Mesothelial cell of epicardium (in vitro differentiated cells): ENCODE measurements at regions not wholly inside any gene's neighbourhood (a gene's known extent, or its start where the extent isn't known, plus 50 kb on each side); places are given as distances from the start of the nearest gene placed in this dataset.

Experiments used
- DNase-seq, 2 experiments: peaks; one replicate each; pipeline ENCODE4 v3.0.0; 2021; ENCODE audit warnings: low spot score in 2 of 2; ENCODE audit not compliant: unreplicated experiment in 2 of 2
- H3K27ac Mint-ChIP-seq: 2 replicates; pipeline ENCODE4 v1.8.0; 2021; ENCODE audit warnings: mixed read lengths
- H3K27me3 Mint-ChIP-seq: 2 replicates; pipeline ENCODE4 v1.8.0; 2021; ENCODE audit warnings: low read depth, mixed read lengths
- H3K36me3 Mint-ChIP-seq: 2 replicates; pipeline ENCODE4 v1.8.0; 2021; ENCODE audit warnings: mixed read lengths
- H3K4me1 Mint-ChIP-seq: 2 replicates; pipeline ENCODE4 v1.8.0; 2021; ENCODE audit warnings: mixed read lengths
- H3K4me3 Mint-ChIP-seq: 2 replicates; pipeline ENCODE4 v1.8.0; 2021; ENCODE audit warnings: mild to moderate bottlenecking, moderate library complexity, mixed read lengths
- H3K9me3 Mint-ChIP-seq: 2 replicates; pipeline ENCODE4 v1.8.0; 2021; ENCODE audit warnings: mixed read lengths
- CTCF ChIP-seq: fragments of 200-600 bp; sonication (generic); IDR thresholded peaks from one replicate; pipeline ENCODE4 v1.5.0; 2021; ENCODE audit warnings: antibody characterized with exemption; ENCODE audit not compliant: unreplicated experiment

- Mint-ChIP-seq H3K36me3 (no peaks in the 10 kb centered on the region), H3K4me1 (no peaks in the 10 kb centered on the region), H3K4me3 (no peak overlapping the region), H3K27me3 (peaks cover 2% of the 10 kb centered on the region), H3K9me3 (peaks cover 11% of the 10 kb centered on the region), H3K27ac (no peak overlapping the region)
- DNase-seq = no peak
- no peak for TF ChIP-seq CTCF
Measured at GRCh38 chr16:13519871-13520270, 400.1 kb upstream of the ERCC4 start.

GRCh38 chr16:13521356-13521755 lies 398.6 kb upstream of the ERCC4 start:
- Mint-ChIP-seq H3K36me3 (no peaks in the 10 kb centered on the region), H3K27me3 (peaks cover 2% of the 10 kb centered on the region), H3K9me3 (no peaks in the 10 kb centered on the region), H3K4me1 (no peaks in the 10 kb centered on the region), H3K4me3 (no peak overlapping the region), H3K27ac (no peak overlapping the region)
- no peak for TF ChIP-seq CTCF
- no peak for DNase-seq

- Mint-ChIP-seq H3K27ac (no peak overlapping the region), H3K4me3 (no peak overlapping the region), H3K27me3 (no peaks in the 10 kb centered on the region), H3K9me3 (no peaks in the 10 kb centered on the region), H3K36me3 (no peaks in the 10 kb centered on the region), H3K4me1 (no peaks in the 10 kb centered on the region)
- no peak for TF ChIP-seq CTCF
- no peak for DNase-seq
Measured at GRCh38 chr16:13527332-13527731, 392.6 kb upstream of the ERCC4 start.

GRCh38 chr16:13528691-13529090 lies 391.3 kb upstream of the ERCC4 start:
- Mint-ChIP-seq H3K4me1 (no peaks in the 10 kb centered on the region), H3K4me3 (no peak overlapping the region), H3K36me3 (no peaks in the 10 kb centered on the region), H3K9me3 (no peaks in the 10 kb centered on the region), H3K27ac (no peak overlapping the region), H3K27me3 (no peaks in the 10 kb centered on the region)
- DNase-seq = no peak
- no peak for TF ChIP-seq CTCF

- H3K27me3 Mint-ChIP-seq = no peaks in the 10 kb centered on the region
Measured at GRCh38 chr16:13529193-13529982, 390.6 kb upstream of the ERCC4 start.

More at GRCh38 chr16:13529193-13529982, 390.6 kb upstream of the ERCC4 start:
- Mint-ChIP-seq H3K9me3 (no peaks in the 10 kb centered on the region), H3K4me1 (no peaks in the 10 kb centered on the region), H3K4me3 (no peak overlapping the region), H3K36me3 (no peaks in the 10 kb centered on the region), H3K27ac (no peak overlapping the region)
- no peak for DNase-seq
- TF ChIP-seq CTCF = no peak
